SK-N-MC (cell line): ENCODE measurements at regions not wholly inside any gene's neighbourhood (a gene's known extent, or its start where the extent isn't known, plus 50 kb on each side); places are given as distances from the start of the nearest gene placed in this dataset.

Experiments
- DNase-seq: peaks from one replicate; pipeline ENCODE4 v3.0.0-alpha.2; 2011; ENCODE audit warnings: low read depth, low spot score
- H3K27ac ChIP-seq: fragments of 200-600 bp; sonication (generic); 2 replicates; pipeline ENCODE4 v1.5.1; 2016; ENCODE audit warnings: mixed run types
- H3K36me3 ChIP-seq: fragments of 200-600 bp; sonication (generic); 2 replicates; pipeline ENCODE4 v1.6.1; 2017; ENCODE audit warnings: antibody characterized with exemption, low read length, mixed read lengths; ENCODE audit not compliant: insufficient read depth
- H3K4me3 ChIP-seq: fragments of 200-600 bp; sonication (generic); 2 replicates; pipeline ENCODE4 v1.5.1; 2016
- H3K9ac ChIP-seq: fragments of 200-600 bp; sonication (generic); 2 replicates; pipeline ENCODE4 v1.8.0; 2017; ENCODE audit warnings: mixed run types, mixed read lengths; ENCODE audit not compliant: insufficient read length
- H3K9me3 ChIP-seq: fragments of 200-600 bp; sonication (generic); 2 replicates; pipeline ENCODE4 v1.6.1; 2017; ENCODE audit warnings: low read depth, mild to moderate bottlenecking, antibody characterized with exemption, low read length, moderate library complexity, mixed read lengths
- EZH2 ChIP-seq: fragments of 200-600 bp; sonication (generic); IDR thresholded peaks from one replicate; pipeline ENCODE4 v1.6.1; 2017; ENCODE audit warnings: antibody characterized with exemption
- FOXP2 ChIP-seq: optimal IDR thresholded peaks from 2 replicates; pipeline ENCODE3; 2011; ENCODE audit warnings: mild to moderate bottlenecking, moderate library complexity; ENCODE audit not compliant: insufficient read depth; ENCODE audit errors: extremely low read length, control extremely low read depth
- POLR2AphosphoS5 ChIP-seq: IDR thresholded peaks from 2 replicates; pipeline ENCODE4 v1.6.1; 2012; ENCODE audit warnings: mild to moderate bottlenecking, low read depth, low read length, borderline replicate concordance

- TF ChIP-seq EZH2 (no peak), FOXP2 (no peak), POLR2AphosphoS5 (no peak)
- Histone ChIP-seq H3K36me3 (no peaks in the 10 kb centered on the region), H3K9me3 (no peaks in the 10 kb centered on the region), H3K27ac (no peak overlapping the region), H3K9ac (no peak overlapping the region), H3K4me3 (no peak overlapping the region)
- no peak for DNase-seq
These were observed 215.3 kb upstream of the RARB start for GRCh38 chr3:25212736-25213135.

- Histone ChIP-seq H3K27ac (no peak overlapping the region), H3K36me3 (no peaks in the 10 kb centered on the region), H3K4me3 (no peak overlapping the region), H3K9ac (no peak overlapping the region), H3K9me3 (no peaks in the 10 kb centered on the region)
- no peak for TF ChIP-seq EZH2
- no peak for TF ChIP-seq FOXP2
- TF ChIP-seq POLR2AphosphoS5: no peak
- DNase-seq: no peak
These were observed 214.0 kb upstream of the RARB start for GRCh38 chr3:25214034-25214433.

DNA sequence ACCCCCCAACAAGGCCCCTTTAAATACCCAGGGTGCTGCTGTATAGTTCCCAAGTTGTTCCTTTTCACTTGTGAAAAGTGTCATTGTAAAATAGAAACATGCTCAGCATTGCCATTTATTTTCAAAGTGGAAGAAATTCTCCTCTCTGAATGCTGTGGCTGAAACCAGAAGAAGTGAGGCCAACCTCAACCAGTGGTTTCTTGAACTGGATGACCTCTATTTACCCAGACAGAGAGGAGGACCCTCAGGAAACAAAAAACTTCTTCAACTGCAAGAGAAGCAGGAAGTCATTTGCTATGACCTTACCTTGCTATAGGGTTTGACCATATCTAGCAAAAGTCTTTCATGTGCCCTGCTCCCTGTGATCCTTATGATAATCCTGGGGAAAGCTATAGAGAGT is 209.7 kb upstream of the RARB start:
- Histone ChIP-seq H3K9me3 (no peaks in the 10 kb centered on the region), H3K4me3 (no peak overlapping the region), H3K36me3 (no peaks in the 10 kb centered on the region), H3K27ac (no peak overlapping the region), H3K9ac (no peak overlapping the region)
- TF ChIP-seq FOXP2 (no peak), EZH2 (no peak), POLR2AphosphoS5 (no peak)
- DNase-seq: no peak

- Histone ChIP-seq H3K9ac (no peak overlapping the region), H3K36me3 (no peaks in the 10 kb centered on the region), H3K27ac (no peak overlapping the region), H3K9me3 (no peaks in the 10 kb centered on the region), H3K4me3 (no peak overlapping the region)
- DNase-seq: no peak
- no peak for TF ChIP-seq FOXP2
- no peak for TF ChIP-seq POLR2AphosphoS5
- TF ChIP-seq EZH2: no peak
These were observed 201.3 kb upstream of the RARB start for GRCh38 chr3:25226747-25227146.

DNA sequence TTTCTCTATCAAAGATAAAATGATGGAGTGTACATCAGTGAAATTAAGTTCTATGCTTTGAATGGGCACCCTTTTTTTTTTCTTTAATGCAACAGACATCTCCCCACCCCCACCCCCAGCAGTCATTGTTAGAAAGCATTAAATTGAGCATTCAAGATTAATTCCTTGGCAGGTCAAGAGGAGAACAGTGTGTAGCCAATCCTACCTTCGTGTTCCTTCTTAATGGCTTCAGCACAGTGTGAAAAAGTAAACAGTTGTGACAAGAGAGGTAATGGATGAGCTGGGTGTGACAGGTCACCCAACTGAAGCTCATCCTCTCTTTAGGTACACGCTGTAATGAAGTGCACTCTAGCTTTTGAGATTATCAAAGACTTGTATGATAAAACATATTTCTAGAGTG is 198.5 kb upstream of the RARB start:
- Histone ChIP-seq H3K27ac (no peak overlapping the region), H3K9ac (no peak overlapping the region), H3K36me3 (no peaks in the 10 kb centered on the region), H3K9me3 (no peaks in the 10 kb centered on the region), H3K4me3 (no peak overlapping the region)
- no peak for DNase-seq
- TF ChIP-seq FOXP2 (no peak), EZH2 (no peak), POLR2AphosphoS5 (no peak)

- Histone ChIP-seq H3K4me3 (no peak overlapping the region), H3K27ac (no peak overlapping the region), H3K9me3 (no peaks in the 10 kb centered on the region), H3K9ac (no peak overlapping the region), H3K36me3 (no peaks in the 10 kb centered on the region)
- no peak for DNase-seq
- TF ChIP-seq EZH2 (no peak), POLR2AphosphoS5 (no peak), FOXP2 (no peak)
These were observed 193.0 kb upstream of the RARB start for GRCh38 chr3:25235031-25235430.

GRCh38 chr3:25235466-25235865 is 192.6 kb upstream of the RARB start:
- Histone ChIP-seq H3K9me3 (no peaks in the 10 kb centered on the region), H3K27ac (no peak overlapping the region), H3K9ac (no peak overlapping the region), H3K4me3 (no peak overlapping the region), H3K36me3 (no peaks in the 10 kb centered on the region)
- DNase-seq: no peak
- TF ChIP-seq POLR2AphosphoS5 (no peak), FOXP2 (no peak), EZH2 (no peak)

DNA sequence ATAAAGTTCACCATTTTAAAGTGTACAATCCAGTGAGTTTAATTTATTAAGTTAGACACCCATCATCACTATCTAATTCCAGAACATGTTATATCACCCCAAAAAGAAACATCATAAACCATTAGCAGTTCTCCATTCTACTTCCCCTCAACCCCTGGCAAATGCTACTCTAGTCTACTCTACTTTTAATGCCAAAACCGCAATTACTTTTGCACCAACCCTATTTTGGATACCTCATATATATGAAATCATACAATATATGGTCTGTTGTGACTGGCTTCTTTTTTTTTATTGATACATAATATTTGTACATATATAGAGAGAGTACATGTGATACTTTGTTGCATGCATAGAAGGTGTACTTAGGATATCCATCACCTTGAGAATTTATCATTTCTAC is 190.5 kb upstream of the RARB start:
- DNase-seq: no peak
- Histone ChIP-seq H3K9ac (no peak overlapping the region), H3K9me3 (no peaks in the 10 kb centered on the region), H3K36me3 (no peaks in the 10 kb centered on the region), H3K4me3 (no peak overlapping the region), H3K27ac (no peak overlapping the region)
- no peak for TF ChIP-seq FOXP2
- no peak for TF ChIP-seq POLR2AphosphoS5
- no peak for TF ChIP-seq EZH2

DNA sequence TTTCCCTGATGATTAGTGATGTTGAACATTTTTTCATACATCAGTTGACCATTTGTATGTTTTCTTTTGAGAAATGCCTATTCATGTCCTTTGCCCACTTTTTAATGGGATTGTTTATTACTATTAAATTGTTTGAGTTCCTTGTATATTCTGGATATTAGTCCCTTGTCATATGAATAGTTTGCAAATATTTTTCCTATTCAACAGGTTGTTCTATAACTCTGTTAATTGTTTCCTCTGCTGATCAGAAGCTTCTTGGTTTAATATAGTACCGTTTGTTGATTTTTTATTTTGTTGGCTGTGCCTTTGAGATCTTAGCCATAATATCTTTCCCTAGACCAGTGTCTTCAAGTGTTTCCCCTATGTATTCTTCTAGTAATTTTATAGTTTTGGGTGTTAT is 189.0 kb upstream of the RARB start:
- Histone ChIP-seq H3K27ac (no peak overlapping the region), H3K9me3 (no peaks in the 10 kb centered on the region), H3K9ac (no peak overlapping the region), H3K36me3 (no peaks in the 10 kb centered on the region), H3K4me3 (no peak overlapping the region)
- DNase-seq: no peak
- no peak for TF ChIP-seq POLR2AphosphoS5
- TF ChIP-seq FOXP2: no peak
- TF ChIP-seq EZH2: no peak
